ENCODE measurements at regions not wholly inside any gene's neighbourhood (a gene's known extent, or its start where the extent isn't known, plus 50 kb on each side); places are given as distances from the start of the nearest gene placed in this dataset.

DNA sequence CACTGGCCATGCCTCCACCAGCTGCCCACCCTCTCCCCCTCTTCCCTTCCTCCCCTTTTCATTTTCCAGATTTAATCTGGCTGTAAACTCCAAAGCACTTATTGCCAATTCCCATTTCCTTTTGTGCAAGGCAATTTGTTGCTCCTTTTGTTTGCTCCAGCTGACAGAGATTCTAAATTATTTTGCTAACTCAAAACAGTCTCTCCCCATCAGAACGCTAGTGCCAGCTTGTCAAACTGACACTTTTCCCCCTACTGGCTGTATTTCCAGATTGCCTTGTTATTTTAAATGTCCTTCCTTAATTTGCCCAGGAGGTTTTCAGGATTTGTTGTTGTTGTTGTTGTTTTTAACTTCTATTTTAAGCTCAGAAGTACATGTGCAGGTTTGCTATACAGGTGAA is 57.0 kb upstream of the PAK1 start:
- POLR2A ChIA-PET (ENCODE audit: partially characterized antibody), result no interaction called here
- Mint-ChIP-seq H3K4me3 (no peak overlapping the region), H3K9me3 (no peaks in the 10 kb centered on the region), H3K27ac (no peak overlapping the region), H3K36me3 (no peaks in the 10 kb centered on the region), H3K27me3 (no peaks in the 10 kb centered on the region), H3K4me1 (no peaks in the 10 kb centered on the region)
- H3K27me3 ChIP-seq (ENCODE audit: insufficient read depth, low read length), result no peaks in the 10 kb centered on the region
- H3K36me3 ChIP-seq (ENCODE audit: insufficient read depth, low read length), result no peaks in the 10 kb centered on the region
- no peak for DNase-seq
- no peaks in the 10 kb centered on the region for H3K9me3 ChIP-seq (ENCODE audit: control insufficient read depth in 1 of 2, low read length in 2 of 2)
- no peak overlapping the region for H3K4me3 ChIP-seq (ENCODE audit: low read length in 2 of 2)
- no peak overlapping the region for H3K27ac ChIP-seq (ENCODE audit: low read depth, low read length)
- no peaks in the 10 kb centered on the region for H3K4me1 ChIP-seq (ENCODE audit: insufficient read depth, low read length)
- CTCF ChIA-PET (ENCODE audit: partially characterized antibody), result interaction anchor here (1.3 kb wide), 1 partner anchor 17 kb away, joined by 4 read pairs; no protein-coding TSS in a partner anchor
- intact Hi-C loops (cut with micrococcal nuclease), result no loop called here

DNA sequence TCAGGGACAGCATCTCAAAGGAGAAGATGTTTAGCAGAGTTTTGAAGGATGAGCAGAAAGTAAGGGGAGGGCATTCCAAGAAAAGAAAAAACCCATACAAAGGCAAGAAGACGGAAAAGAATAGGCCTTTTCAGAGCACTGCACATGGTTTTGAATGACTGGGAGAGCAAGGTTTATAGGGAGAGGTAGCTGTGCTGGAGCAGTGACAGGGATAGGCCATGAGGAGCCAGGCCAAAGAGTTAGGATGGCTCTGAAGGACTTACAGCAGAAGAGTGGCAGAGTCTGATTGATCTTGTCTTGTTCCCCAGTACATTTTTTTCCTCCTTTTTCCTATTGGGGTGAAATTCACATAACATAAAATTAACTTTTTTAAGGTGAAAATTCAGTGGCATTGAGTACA is 55.8 kb upstream of the PAK1 start:
- H3K27ac Mint-ChIP-seq, result no peak overlapping the region
- ChIA-PET CTCF (ENCODE audit: partially characterized antibody) (no interaction called here), POLR2A (ENCODE audit: partially characterized antibody) (no interaction called here)
- no peaks in the 10 kb centered on the region for H3K36me3 Mint-ChIP-seq
- H3K27me3 ChIP-seq (ENCODE audit: insufficient read depth, low read length), result no peaks in the 10 kb centered on the region
- no peak overlapping the region for H3K4me3 Mint-ChIP-seq
- no peaks in the 10 kb centered on the region for H3K36me3 ChIP-seq (ENCODE audit: insufficient read depth, low read length)
- no peak overlapping the region for H3K4me3 ChIP-seq (ENCODE audit: low read length in 2 of 2)
- intact Hi-C loops (cut with micrococcal nuclease), result no loop called here
- no peaks in the 10 kb centered on the region for H3K9me3 Mint-ChIP-seq
- H3K4me1 Mint-ChIP-seq, result no peaks in the 10 kb centered on the region
- H3K27me3 Mint-ChIP-seq, result no peaks in the 10 kb centered on the region
- H3K9me3 ChIP-seq (ENCODE audit: control insufficient read depth in 1 of 2, low read length in 2 of 2), result no peaks in the 10 kb centered on the region
- no peak overlapping the region for H3K27ac ChIP-seq (ENCODE audit: low read depth, low read length)
- DNase-seq, result no peak
- H3K4me1 ChIP-seq (ENCODE audit: insufficient read depth, low read length), result no peaks in the 10 kb centered on the region

DNA sequence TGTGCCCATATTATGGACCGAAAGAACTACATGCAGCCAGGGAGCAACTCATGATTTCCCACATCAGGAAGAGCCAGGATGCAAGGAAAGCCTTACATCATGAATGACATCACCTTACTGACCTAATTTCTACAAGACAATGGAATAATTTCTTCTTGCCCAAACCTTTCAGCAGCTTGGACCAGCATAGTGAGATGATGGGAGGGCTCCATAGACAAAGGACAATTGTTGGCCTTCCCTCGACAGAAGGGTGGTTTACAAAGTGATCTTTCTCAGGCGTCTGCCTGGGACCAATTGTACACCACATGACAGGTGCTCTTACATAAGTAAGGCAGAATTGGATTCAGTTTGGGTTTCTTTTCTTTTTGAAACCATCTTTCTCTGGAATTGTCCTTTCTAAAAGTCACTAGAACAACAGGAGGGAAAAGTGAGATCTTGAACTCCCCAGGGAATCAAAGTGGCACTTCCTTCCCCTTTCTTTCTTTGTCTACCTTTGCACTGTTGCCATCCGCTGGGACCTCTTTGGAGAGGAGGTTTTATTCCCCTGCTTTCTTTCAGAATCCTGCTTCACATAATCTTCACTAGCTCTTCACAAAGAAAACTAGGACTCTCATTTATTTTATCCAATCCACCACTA is 51.7 kb upstream of the PAK1 start:
- no peaks in the 10 kb centered on the region for H3K36me3 Mint-ChIP-seq
- intact Hi-C loops (cut with micrococcal nuclease), result no loop called here
- H3K4me1 Mint-ChIP-seq, result no peaks in the 10 kb centered on the region
- H3K4me3 Mint-ChIP-seq, result no peak overlapping the region
- ChIA-PET POLR2A (ENCODE audit: partially characterized antibody) (no interaction called here), CTCF (ENCODE audit: partially characterized antibody) (no interaction called here)
- H3K27ac Mint-ChIP-seq, result no peak overlapping the region
- no peaks in the 10 kb centered on the region for H3K9me3 ChIP-seq (ENCODE audit: control insufficient read depth in 1 of 2, low read length in 2 of 2)
- no peak for DNase-seq
- H3K4me1 ChIP-seq (ENCODE audit: insufficient read depth, low read length), result no peaks in the 10 kb centered on the region
- H3K9me3 Mint-ChIP-seq, result no peaks in the 10 kb centered on the region
- H3K27me3 ChIP-seq (ENCODE audit: insufficient read depth, low read length), result no peaks in the 10 kb centered on the region
- no peaks in the 10 kb centered on the region for H3K36me3 ChIP-seq (ENCODE audit: insufficient read depth, low read length)
- H3K4me3 ChIP-seq (ENCODE audit: low read length in 2 of 2), result no peak overlapping the region
- H3K27me3 Mint-ChIP-seq, result no peaks in the 10 kb centered on the region
- H3K27ac ChIP-seq (ENCODE audit: low read depth, low read length), result no peak overlapping the region

DNA sequence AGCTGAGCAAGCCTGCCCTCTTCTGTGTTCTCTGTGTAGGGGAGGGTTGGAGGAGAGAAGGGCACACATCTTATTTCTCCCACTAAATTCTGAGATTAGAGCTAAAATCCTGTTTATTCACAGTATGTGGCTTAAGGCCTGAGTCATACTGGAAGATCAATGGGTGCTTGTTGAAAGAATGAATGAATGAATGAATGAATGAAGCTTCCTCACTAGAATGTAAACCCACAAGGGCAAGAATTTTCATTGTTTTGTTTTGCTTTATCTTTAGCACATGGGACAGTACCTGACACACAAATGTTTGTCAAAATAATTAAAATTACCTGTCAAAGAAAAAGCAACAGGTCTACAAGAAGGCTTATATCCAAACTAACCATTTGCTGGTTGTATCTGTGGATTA is 50.6 kb upstream of the PAK1 start:
- Mint-ChIP-seq H3K4me1 (no peaks in the 10 kb centered on the region), H3K27ac (peak overlapping the region in 1 of 7 donors; percentile 32), H3K27me3 (no peaks in the 10 kb centered on the region), H3K9me3 (no peaks in the 10 kb centered on the region), H3K4me3 (no peak overlapping the region), H3K36me3 (no peaks in the 10 kb centered on the region)
- no peak for DNase-seq
- H3K27me3 ChIP-seq (ENCODE audit: insufficient read depth, low read length), result no peaks in the 10 kb centered on the region
- ChIA-PET POLR2A (ENCODE audit: partially characterized antibody) (no interaction called here), CTCF (ENCODE audit: partially characterized antibody) (no interaction called here)
- H3K4me1 ChIP-seq (ENCODE audit: insufficient read depth, low read length), result no peaks in the 10 kb centered on the region
- intact Hi-C loops (cut with micrococcal nuclease), result no loop called here
- no peak overlapping the region for H3K27ac ChIP-seq (ENCODE audit: low read depth, low read length)
- H3K9me3 ChIP-seq (ENCODE audit: control insufficient read depth in 1 of 2, low read length in 2 of 2), result no peaks in the 10 kb centered on the region
- no peaks in the 10 kb centered on the region for H3K36me3 ChIP-seq (ENCODE audit: insufficient read depth, low read length)
- no peak overlapping the region for H3K4me3 ChIP-seq (ENCODE audit: low read length in 2 of 2)

DNA sequence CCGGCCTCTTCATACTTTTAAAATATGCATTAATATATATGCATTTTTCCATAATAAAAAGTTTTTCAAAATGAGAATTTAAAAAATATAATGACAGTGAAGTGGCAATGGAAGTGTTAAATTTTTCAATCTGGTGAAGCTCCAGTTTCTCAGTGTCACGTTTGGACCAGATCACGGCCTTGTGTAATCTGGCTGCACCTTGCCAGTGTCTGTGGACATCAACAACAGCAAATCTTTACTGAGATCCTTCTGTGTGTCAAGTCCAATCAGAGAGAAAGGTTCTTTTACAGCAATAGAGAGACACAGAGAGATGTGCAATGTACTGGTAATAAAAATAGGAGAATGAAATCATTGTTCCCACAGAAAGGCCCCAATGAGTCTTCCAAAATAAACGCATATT is 49.8 kb upstream of the PAK1 start:
- H3K36me3 ChIP-seq (ENCODE audit: insufficient read depth, low read length), result no peaks in the 10 kb centered on the region
- no peaks in the 10 kb centered on the region for H3K9me3 Mint-ChIP-seq
- H3K27ac ChIP-seq (ENCODE audit: low read depth, low read length), result no peak overlapping the region
- H3K4me3 Mint-ChIP-seq, result no peak overlapping the region
- no peak overlapping the region for H3K27ac Mint-ChIP-seq
- H3K9me3 ChIP-seq (ENCODE audit: control insufficient read depth in 1 of 2, low read length in 2 of 2), result no peaks in the 10 kb centered on the region
- ChIA-PET CTCF (ENCODE audit: partially characterized antibody) (no interaction called here), POLR2A (ENCODE audit: partially characterized antibody) (no interaction called here)
- no peaks in the 10 kb centered on the region for H3K36me3 Mint-ChIP-seq
- intact Hi-C loops (cut with micrococcal nuclease), result no loop called here
- no peaks in the 10 kb centered on the region for H3K4me1 ChIP-seq (ENCODE audit: insufficient read depth, low read length)
- no peaks in the 10 kb centered on the region for H3K4me1 Mint-ChIP-seq
- DNase-seq, result no peak
- H3K27me3 ChIP-seq (ENCODE audit: insufficient read depth, low read length), result no peaks in the 10 kb centered on the region
- H3K4me3 ChIP-seq (ENCODE audit: low read length in 2 of 2), result no peak overlapping the region
- H3K27me3 Mint-ChIP-seq, result no peaks in the 10 kb centered on the region
